ENCODE measurements at regions not wholly inside any gene's neighbourhood (a gene's known extent, or its start where the extent isn't known, plus 50 kb on each side); places are given as distances from the start of the nearest gene placed in this dataset.

DNA sequence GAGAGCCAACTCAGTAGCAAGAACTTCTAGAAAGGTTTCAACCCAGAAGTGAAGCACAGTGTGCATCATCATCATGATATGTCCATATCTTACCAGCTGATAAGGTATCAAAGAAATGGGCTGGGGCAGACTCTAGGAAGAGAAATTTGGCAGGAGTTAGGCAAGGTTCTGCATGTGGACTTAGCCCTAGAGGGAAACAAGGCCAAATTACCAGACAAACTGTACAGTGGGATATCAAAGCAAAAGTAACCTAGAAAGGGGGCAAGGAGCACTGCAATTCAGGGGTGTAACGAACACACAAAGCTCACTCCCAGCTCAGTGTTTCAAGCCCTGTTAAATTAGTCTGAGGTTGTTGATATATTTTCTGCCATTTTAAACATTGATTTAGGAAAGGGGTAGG, 407.4 kb downstream of the SMARCA1 start:
- Histone ChIP-seq H3K27ac (ENCODE audit: low read length) (no peak overlapping the region), H3K27me3 (ENCODE audit: insufficient read depth, low read depth, low read length) (no peaks in the 10 kb centered on the region), H3K4me2 (ENCODE audit: low read length) (no peak overlapping the region), H3K4me3 (ENCODE audit: low read length) (no peak overlapping the region), H2AFZ (ENCODE audit: low read depth, low read length) (no peak overlapping the region), H3K9ac (ENCODE audit: low read length) (no peak overlapping the region), H3K79me2 (replicated peaks; ENCODE audit: insufficient read depth, low read length) (no peaks in the 10 kb centered on the region), H3K9me3 (ENCODE audit: low read length) (no peaks in the 10 kb centered on the region), H4K20me1 (ENCODE audit: insufficient read depth) (no peaks in the 10 kb centered on the region), H3K9me2 (ENCODE audit: insufficient read depth, low read length) (no peaks in the 10 kb centered on the region), H3F3A (ENCODE audit: insufficient read depth, low read length, poor library complexity, severe bottlenecking) (no peaks in the 10 kb centered on the region), H3K36me3 (ENCODE audit: insufficient read depth, low read length) (no peaks in the 10 kb centered on the region)
- TF ChIP-seq, protein P1, sequence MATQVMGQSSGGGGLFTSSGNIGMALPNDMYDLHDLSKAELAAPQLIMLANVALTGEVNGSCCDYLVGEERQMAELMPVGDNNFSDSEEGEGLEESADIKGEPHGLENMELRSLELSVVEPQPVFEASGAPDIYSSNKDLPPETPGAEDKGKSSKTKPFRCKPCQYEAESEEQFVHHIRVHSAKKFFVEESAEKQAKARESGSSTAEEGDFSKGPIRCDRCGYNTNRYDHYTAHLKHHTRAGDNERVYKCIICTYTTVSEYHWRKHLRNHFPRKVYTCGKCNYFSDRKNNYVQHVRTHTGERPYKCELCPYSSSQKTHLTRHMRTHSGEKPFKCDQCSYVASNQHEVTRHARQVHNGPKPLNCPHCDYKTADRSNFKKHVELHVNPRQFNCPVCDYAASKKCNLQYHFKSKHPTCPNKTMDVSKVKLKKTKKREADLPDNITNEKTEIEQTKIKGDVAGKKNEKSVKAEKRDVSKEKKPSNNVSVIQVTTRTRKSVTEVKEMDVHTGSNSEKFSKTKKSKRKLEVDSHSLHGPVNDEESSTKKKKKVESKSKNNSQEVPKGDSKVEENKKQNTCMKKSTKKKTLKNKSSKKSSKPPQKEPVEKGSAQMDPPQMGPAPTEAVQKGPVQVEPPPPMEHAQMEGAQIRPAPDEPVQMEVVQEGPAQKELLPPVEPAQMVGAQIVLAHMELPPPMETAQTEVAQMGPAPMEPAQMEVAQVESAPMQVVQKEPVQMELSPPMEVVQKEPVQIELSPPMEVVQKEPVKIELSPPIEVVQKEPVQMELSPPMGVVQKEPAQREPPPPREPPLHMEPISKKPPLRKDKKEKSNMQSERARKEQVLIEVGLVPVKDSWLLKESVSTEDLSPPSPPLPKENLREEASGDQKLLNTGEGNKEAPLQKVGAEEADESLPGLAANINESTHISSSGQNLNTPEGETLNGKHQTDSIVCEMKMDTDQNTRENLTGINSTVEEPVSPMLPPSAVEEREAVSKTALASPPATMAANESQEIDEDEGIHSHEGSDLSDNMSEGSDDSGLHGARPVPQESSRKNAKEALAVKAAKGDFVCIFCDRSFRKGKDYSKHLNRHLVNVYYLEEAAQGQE (IDR thresholded peaks at IDR 0.05; ENCODE audit: borderline replicate concordance): no peak
- TF ChIP-seq EP300 (conservative IDR thresholded peaks at IDR 0.05; ENCODE audit: poor library complexity, severe bottlenecking) (no peak), MXI1 (conservative IDR thresholded peaks at IDR 0.05; ENCODE audit: poor library complexity, severe bottlenecking) (no peak), SMC3 (conservative IDR thresholded peaks at IDR 0.05; ENCODE audit: poor library complexity) (no peak), POLR2AphosphoS5 (IDR thresholded peaks at IDR 0.05) (no peak), TAF1 (IDR thresholded peaks at IDR 0.05; ENCODE audit: low read depth) (no peak), EZH2 (IDR thresholded peaks at IDR 0.05; ENCODE audit: borderline replicate concordance, insufficient read depth, low read length, poor library complexity, severe bottlenecking) (no peak), RAD21 (conservative IDR thresholded peaks at IDR 0.05) (no peak)
- TF ChIP-seq, protein P2, sequence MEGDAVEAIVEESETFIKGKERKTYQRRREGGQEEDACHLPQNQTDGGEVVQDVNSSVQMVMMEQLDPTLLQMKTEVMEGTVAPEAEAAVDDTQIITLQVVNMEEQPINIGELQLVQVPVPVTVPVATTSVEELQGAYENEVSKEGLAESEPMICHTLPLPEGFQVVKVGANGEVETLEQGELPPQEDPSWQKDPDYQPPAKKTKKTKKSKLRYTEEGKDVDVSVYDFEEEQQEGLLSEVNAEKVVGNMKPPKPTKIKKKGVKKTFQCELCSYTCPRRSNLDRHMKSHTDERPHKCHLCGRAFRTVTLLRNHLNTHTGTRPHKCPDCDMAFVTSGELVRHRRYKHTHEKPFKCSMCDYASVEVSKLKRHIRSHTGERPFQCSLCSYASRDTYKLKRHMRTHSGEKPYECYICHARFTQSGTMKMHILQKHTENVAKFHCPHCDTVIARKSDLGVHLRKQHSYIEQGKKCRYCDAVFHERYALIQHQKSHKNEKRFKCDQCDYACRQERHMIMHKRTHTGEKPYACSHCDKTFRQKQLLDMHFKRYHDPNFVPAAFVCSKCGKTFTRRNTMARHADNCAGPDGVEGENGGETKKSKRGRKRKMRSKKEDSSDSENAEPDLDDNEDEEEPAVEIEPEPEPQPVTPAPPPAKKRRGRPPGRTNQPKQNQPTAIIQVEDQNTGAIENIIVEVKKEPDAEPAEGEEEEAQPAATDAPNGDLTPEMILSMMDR (IDR thresholded peaks at IDR 0.05; ENCODE audit: poor library complexity, severe bottlenecking): no peak

DNA sequence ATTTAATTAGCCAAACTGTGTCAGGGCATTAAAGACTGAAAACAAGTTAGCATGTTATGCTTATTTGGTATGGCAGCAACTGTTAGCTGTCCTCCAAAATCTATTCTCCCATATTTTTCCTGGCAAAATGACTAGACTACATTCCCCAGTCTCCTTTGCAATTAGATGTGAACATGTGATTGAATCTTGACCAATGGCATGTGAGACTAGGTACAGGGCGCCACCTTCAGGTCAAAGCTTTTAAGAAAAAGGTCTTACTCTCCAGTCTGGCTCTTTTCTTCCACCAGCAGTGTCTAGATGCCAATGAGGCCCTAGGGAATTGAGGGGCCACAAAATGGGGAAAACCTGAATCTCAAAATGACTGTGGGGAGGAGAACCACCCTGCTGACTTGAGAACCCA, 408.2 kb downstream of the SMARCA1 start:
- Histone ChIP-seq H2AFZ (ENCODE audit: low read depth, low read length) (no peak overlapping the region), H3K27me3 (ENCODE audit: insufficient read depth, low read depth, low read length) (no peaks in the 10 kb centered on the region), H3K9me2 (ENCODE audit: insufficient read depth, low read length) (no peaks in the 10 kb centered on the region), H4K20me1 (ENCODE audit: insufficient read depth) (no peaks in the 10 kb centered on the region), H3K27ac (ENCODE audit: low read length) (no peak overlapping the region), H3F3A (ENCODE audit: insufficient read depth, low read length, poor library complexity, severe bottlenecking) (no peaks in the 10 kb centered on the region), H3K4me2 (ENCODE audit: low read length) (no peak overlapping the region), H3K4me3 (ENCODE audit: low read length) (no peak overlapping the region), H3K36me3 (ENCODE audit: insufficient read depth, low read length) (no peaks in the 10 kb centered on the region), H3K9ac (ENCODE audit: low read length) (no peak overlapping the region), H3K79me2 (replicated peaks; ENCODE audit: insufficient read depth, low read length) (no peaks in the 10 kb centered on the region), H3K9me3 (ENCODE audit: low read length) (no peaks in the 10 kb centered on the region)
- TF ChIP-seq RAD21 (conservative IDR thresholded peaks at IDR 0.05): no peak
